ENCODE measurements at regions not wholly inside any gene's neighbourhood (a gene's known extent, or its start where the extent isn't known, plus 50 kb on each side); places are given as distances from the start of the nearest gene placed in this dataset.

DNA sequence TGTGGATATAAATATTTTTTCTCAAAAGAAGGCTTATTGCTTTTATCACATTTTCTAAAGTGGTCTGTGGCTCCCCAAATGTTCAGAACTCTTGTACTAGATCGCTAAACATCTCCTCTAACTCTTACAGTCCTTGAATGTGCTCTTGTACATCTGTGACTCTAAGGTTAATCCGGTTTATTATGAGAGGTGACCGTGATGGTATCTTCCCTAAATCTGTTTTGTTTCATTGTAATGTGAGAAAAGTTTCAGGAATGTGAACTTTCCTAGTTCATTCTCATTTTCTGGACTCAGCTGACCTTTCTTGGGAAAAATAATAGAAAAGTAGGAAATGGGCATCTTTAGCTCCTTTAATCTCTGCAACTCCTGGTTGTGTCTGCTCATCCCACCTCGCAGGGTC lies 94.5 kb upstream of the CD180 start:
- Histone ChIP-seq H3K4me3 (ENCODE audit: low read length) (no peak overlapping the region), H3K9me3 (ENCODE audit: control insufficient read depth in 1 of 2, insufficient read depth in 1 of 2, low read length in 2 of 2) (no peaks in the 10 kb centered on the region), H3K27me3 (ENCODE audit: control insufficient read depth in 1 of 2, insufficient read depth in 2 of 2, low read length in 2 of 2) (no peaks in the 10 kb centered on the region), H3K36me3 (ENCODE audit: insufficient read depth, low read length) (no peaks in the 10 kb centered on the region), H3K27ac (ENCODE audit: low read depth in 1 of 2, low read length in 2 of 2) (no peak overlapping the region), H3K4me1 (ENCODE audit: insufficient read depth, low read length) (no peaks in the 10 kb centered on the region)
- Mint-ChIP-seq H3K27me3 (no peaks in the 10 kb centered on the region), H3K4me3 (no peak overlapping the region), H3K36me3 (ENCODE audit: low read depth) (no peaks in the 10 kb centered on the region), H3K27ac (no peak overlapping the region), H3K9me3 (no peaks in the 10 kb centered on the region), H3K4me1 (ENCODE audit: low read depth) (no peaks in the 10 kb centered on the region)
- TF ChIP-seq, protein P1, sequence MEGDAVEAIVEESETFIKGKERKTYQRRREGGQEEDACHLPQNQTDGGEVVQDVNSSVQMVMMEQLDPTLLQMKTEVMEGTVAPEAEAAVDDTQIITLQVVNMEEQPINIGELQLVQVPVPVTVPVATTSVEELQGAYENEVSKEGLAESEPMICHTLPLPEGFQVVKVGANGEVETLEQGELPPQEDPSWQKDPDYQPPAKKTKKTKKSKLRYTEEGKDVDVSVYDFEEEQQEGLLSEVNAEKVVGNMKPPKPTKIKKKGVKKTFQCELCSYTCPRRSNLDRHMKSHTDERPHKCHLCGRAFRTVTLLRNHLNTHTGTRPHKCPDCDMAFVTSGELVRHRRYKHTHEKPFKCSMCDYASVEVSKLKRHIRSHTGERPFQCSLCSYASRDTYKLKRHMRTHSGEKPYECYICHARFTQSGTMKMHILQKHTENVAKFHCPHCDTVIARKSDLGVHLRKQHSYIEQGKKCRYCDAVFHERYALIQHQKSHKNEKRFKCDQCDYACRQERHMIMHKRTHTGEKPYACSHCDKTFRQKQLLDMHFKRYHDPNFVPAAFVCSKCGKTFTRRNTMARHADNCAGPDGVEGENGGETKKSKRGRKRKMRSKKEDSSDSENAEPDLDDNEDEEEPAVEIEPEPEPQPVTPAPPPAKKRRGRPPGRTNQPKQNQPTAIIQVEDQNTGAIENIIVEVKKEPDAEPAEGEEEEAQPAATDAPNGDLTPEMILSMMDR (IDR thresholded peaks at IDR 0.05), result no peak
- DNase-seq, result no peak
- intact Hi-C loops (cut with DNase I, micrococcal nuclease), result no loop called here
- ChIA-PET CTCF (no interaction called here), POLR2A (no interaction called here)
- ATAC-seq (ENCODE audit: poor library complexity), result no peak

DNA sequence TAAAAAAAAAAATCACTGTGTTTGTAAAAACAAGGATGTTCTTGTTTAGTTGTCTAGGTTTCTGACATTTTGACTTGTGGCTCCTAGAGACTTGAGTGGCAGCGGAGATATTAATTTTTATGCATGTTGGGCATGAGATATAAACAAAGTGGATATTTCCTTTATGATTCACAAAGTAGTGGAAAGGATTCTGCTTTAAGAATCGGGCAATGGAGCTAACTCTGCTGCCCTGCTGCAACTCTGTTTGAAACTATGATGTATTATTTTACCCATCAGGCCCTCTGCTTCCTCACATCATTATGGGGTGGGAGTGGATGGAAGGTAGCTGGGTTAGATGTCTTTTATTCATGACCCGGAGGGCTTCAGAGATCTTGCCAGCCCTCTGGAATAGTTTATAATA lies 94.1 kb upstream of the CD180 start:
- Mint-ChIP-seq H3K4me3 (no peak overlapping the region), H3K4me1 (ENCODE audit: low read depth) (no peaks in the 10 kb centered on the region), H3K27me3 (no peaks in the 10 kb centered on the region), H3K36me3 (ENCODE audit: low read depth) (no peaks in the 10 kb centered on the region), H3K27ac (no peak overlapping the region), H3K9me3 (no peaks in the 10 kb centered on the region)
- intact Hi-C loops (cut with DNase I, micrococcal nuclease), result no loop called here
- POLR2A ChIA-PET, result no interaction called here
- H3K9me3 ChIP-seq (ENCODE audit: control insufficient read depth in 1 of 2, insufficient read depth in 1 of 2, low read length in 2 of 2), result no peaks in the 10 kb centered on the region
- no peaks in the 10 kb centered on the region for H3K36me3 ChIP-seq (ENCODE audit: insufficient read depth, low read length)
- no peak overlapping the region for H3K27ac ChIP-seq (ENCODE audit: low read depth in 1 of 2, low read length in 2 of 2)
- ATAC-seq (ENCODE audit: poor library complexity) (no peak), DNase-seq (no peak)
- TF ChIP-seq, protein P1 (IDR thresholded peaks at IDR 0.05), result no peak
- H3K4me3 ChIP-seq (ENCODE audit: low read length), result no peak overlapping the region
- H3K27me3 ChIP-seq (ENCODE audit: control insufficient read depth in 1 of 2, insufficient read depth in 2 of 2, low read length in 2 of 2), result no peaks in the 10 kb centered on the region
- H3K4me1 ChIP-seq (ENCODE audit: insufficient read depth, low read length), result no peaks in the 10 kb centered on the region
- CTCF ChIA-PET, result no interaction called here

GRCh38 chr5:67289763-67290521 lies 93.3 kb upstream of the CD180 start:
- Histone ChIP-seq H3K27me3 (ENCODE audit: control insufficient read depth in 1 of 2, insufficient read depth in 2 of 2, low read length in 2 of 2) (no peaks in the 10 kb centered on the region), H3K4me3 (ENCODE audit: low read length) (no peak overlapping the region), H3K9me3 (ENCODE audit: control insufficient read depth in 1 of 2, insufficient read depth in 1 of 2, low read length in 2 of 2) (no peaks in the 10 kb centered on the region), H3K36me3 (ENCODE audit: insufficient read depth, low read length) (no peaks in the 10 kb centered on the region), H3K27ac (ENCODE audit: low read depth in 1 of 2, low read length in 2 of 2) (no peak overlapping the region), H3K4me1 (ENCODE audit: insufficient read depth, low read length) (no peaks in the 10 kb centered on the region)
- intact Hi-C loops (cut with DNase I, micrococcal nuclease), result no loop called here
- no peaks in the 10 kb centered on the region for H3K27me3 Mint-ChIP-seq
- H3K4me3 Mint-ChIP-seq, result no peak overlapping the region
- TF ChIP-seq, protein P1 (IDR thresholded peaks at IDR 0.05), result no peak
- no peak for ATAC-seq (ENCODE audit: poor library complexity)
- H3K36me3 Mint-ChIP-seq (ENCODE audit: low read depth), result no peaks in the 10 kb centered on the region
- no peaks in the 10 kb centered on the region for H3K4me1 Mint-ChIP-seq (ENCODE audit: low read depth)
- no peak for DNase-seq
- ChIA-PET CTCF (no interaction called here), POLR2A (no interaction called here)
- H3K9me3 Mint-ChIP-seq, result no peaks in the 10 kb centered on the region
- no peak overlapping the region for H3K27ac Mint-ChIP-seq

All from CD4-positive, alpha-beta T cell (primary cell).